AG10803 (cell line): ENCODE measurements at regions not wholly inside any gene's neighbourhood (a gene's known extent, or its start where the extent isn't known, plus 50 kb on each side); places are given as distances from the start of the nearest gene placed in this dataset.
A peak's percentile ranks its signal among the peaks of the same experiment; 100 is the strongest.

Experiments used
- DNase-seq: peaks from one replicate; pipeline ENCODE4 v3.0.0; 2010; ENCODE audit warnings: low read depth
- H3K4me3 ChIP-seq: 2 replicates; pipeline ENCODE4 v1.5.1; 2011; ENCODE audit warnings: mild to moderate bottlenecking, low read length, control low read depth
- TF ChIP-seq, protein P1 (sequence below): conservative IDR thresholded peaks from 2 replicates; pipeline ENCODE4 v1.5.1; 2011; ENCODE audit warnings: mild to moderate bottlenecking, low read length, control low read depth, inconsistent platforms

DNA sequence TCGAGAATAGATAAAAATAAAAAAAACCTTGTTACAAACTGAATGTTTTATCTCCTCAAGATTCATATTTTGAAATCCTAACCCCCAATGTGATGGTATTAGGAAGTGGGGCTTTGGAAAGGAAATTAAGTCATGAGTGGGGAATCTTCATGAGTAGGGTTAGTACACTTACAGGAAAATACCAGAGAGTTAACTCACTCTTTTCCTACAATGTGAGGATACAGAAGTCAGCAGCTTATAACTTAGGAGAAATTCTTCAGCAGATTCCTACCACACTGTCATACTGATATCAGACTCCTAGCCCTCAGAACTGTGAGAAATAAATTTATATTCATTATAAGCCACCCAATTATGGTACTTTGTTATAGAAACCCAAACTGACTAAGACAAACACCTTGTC lies 453.1 kb downstream of the GBE1 start:
- H3K4me3 ChIP-seq = no peak overlapping the region
- TF ChIP-seq, protein P1, sequence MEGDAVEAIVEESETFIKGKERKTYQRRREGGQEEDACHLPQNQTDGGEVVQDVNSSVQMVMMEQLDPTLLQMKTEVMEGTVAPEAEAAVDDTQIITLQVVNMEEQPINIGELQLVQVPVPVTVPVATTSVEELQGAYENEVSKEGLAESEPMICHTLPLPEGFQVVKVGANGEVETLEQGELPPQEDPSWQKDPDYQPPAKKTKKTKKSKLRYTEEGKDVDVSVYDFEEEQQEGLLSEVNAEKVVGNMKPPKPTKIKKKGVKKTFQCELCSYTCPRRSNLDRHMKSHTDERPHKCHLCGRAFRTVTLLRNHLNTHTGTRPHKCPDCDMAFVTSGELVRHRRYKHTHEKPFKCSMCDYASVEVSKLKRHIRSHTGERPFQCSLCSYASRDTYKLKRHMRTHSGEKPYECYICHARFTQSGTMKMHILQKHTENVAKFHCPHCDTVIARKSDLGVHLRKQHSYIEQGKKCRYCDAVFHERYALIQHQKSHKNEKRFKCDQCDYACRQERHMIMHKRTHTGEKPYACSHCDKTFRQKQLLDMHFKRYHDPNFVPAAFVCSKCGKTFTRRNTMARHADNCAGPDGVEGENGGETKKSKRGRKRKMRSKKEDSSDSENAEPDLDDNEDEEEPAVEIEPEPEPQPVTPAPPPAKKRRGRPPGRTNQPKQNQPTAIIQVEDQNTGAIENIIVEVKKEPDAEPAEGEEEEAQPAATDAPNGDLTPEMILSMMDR = no peak
- peak; percentile 40 for DNase-seq

GRCh38 chr3:81307221-81307620 lies 454.2 kb downstream of the GBE1 start:
- TF ChIP-seq, protein P1 = no peak
- DNase-seq = no peak
- H3K4me3 ChIP-seq = no peak overlapping the region

DNA sequence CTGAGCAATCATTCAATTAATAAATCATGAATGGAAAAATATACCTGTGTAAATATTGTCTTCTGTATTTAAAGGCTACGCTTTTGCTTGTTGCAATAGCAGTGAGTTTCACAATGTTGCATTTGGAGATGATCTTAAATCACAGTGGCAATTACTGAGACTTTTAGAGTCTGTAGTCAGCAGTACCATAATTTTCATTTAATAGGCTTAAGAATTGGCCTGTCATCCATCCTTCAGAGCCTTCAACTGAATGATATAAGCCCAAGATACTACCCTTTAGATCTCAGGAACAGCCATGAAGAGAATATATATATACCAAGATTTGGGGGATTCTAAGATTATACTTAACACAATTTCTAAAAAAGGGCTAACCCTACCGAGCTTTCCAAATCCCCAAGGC lies 458.1 kb downstream of the GBE1 start:
- TF ChIP-seq, protein P1 = no peak
- no peak for DNase-seq
- H3K4me3 ChIP-seq = no peak overlapping the region

DNA sequence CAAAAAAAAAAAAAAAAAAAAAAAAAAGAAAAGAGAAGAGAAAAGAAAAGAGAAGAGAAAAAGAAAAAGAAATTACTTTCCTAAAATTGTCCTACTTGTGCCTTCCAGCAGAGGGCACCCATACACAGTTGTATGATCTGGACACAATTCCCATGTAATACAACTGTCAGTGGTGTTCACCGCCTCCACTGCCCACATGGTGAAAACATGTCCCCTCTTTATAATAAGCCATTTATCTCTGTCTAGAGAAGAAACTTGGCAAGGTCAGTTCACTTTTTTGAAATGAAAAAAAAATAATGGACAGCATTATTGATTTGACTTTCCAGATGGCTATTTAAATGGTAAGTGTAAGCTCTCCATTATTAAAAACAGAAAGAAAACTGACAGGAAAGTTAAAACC lies 459.4 kb downstream of the GBE1 start:
- TF ChIP-seq, protein P1 = peak; percentile 81
- peak; percentile 58 for DNase-seq
- no peak overlapping the region for H3K4me3 ChIP-seq

DNA sequence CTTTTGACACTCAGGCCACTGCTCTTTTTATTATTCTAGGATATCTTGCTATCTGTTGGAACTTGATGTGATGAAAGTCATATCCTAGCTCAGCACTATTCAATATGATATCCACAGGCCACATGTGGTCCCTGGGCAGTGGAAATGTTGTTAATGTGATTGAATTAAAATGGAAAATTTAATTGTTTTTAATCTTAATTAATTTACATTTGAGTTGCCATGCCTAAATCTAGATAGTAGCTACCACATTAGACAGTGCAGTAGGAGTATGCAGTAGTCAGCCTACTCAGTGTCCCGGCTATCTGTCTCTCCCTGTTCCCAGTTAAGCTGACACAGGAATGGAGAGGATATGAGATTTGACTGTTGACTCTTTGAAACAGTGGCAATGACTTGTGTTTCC lies 460.2 kb downstream of the GBE1 start:
- DNase-seq = no peak
- TF ChIP-seq, protein P1 = no peak
- no peak overlapping the region for H3K4me3 ChIP-seq

GRCh38 chr3:81300324-81300927 lies 461.0 kb downstream of the GBE1 start:
- H3K4me3 ChIP-seq = no peak overlapping the region
- DNase-seq = no peak
- TF ChIP-seq, protein P1 = no peak

- H3K4me3 ChIP-seq = no peak overlapping the region
- TF ChIP-seq, protein P1 = no peak
- no peak for DNase-seq
Observed at GRCh38 chr3:81299481-81299880, 462.0 kb downstream of the GBE1 start.
